ENCODE measurements at regions not wholly inside any gene's neighbourhood (a gene's known extent, or its start where the extent isn't known, plus 50 kb on each side); places are given as distances from the start of the nearest gene placed in this dataset.
A peak's percentile ranks its signal among the peaks of the same experiment; 100 is the strongest.
"Not testable (repeated sequence)": the region's sequence is repeated elsewhere in the genome, so short reads cannot be mapped to it uniquely, and the experiment has no call there.

DNA sequence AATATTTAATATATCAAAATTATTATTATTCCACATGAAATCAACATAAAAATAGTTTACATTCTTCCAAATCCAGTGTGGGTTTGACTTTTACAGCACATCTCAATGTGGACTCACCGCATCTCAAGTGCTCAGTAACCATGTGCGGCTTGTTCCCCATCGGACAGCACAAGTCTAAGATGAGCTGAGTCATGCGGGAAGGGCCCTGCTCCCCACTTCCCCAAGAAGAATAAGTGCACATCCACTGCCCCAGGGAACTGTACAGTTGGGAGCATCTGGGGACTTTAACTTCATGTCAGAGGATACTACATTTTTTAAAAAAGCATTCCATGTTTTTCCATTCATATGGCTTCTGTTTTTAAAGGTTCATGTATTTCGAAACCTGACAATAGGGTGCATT, 325.6 kb downstream of the BTBD3 start:
- DNase-seq (ENCODE audit: extremely low read depth in 1 of 11, low read depth in 9 of 11, low spot score in 4 of 11) = no peak

DNA sequence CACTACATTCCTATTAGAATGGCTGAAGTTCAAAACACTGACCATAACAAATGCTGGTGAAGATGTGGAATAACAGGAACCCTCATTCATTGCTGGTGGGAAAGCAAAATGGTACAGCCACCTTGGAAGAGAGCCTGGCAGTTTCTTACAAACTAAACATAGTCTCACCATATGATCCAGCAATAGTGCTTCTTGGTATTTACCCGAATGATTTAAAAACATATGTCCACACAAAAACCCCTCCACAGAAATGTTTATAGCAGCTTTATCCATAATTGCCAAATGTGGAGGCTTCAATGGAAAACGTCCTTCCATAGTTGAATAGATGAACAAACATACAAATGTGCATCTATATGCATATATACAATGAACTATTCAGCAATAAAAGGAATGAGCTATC, 330.8 kb downstream of the BTBD3 start:
- DNase-seq (ENCODE audit: extremely low read depth in 1 of 11, low read depth in 9 of 11, low spot score in 4 of 11) = no peak

DNA sequence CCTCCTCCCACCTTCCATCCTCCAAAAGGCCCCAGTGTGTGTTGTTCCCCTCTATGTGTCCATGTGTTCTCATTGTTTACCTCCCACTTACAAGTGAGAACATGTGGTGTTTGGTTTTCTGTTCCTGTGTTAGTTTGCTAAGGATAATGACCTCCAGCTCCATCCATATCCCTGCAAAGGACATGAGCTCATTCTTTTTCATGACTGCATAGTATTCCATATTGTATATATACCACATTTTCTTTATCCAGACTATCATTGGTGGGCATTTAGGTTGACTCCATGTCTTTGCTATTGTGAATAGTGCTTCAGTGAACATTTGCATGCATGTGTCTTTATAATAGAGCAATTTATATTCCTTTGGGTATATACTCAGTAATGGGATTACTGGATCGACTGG, 333.0 kb downstream of the BTBD3 start:
- DNase-seq (ENCODE audit: extremely low read depth in 1 of 11, low read depth in 9 of 11, low spot score in 4 of 11) = not testable (repeated sequence)

DNA sequence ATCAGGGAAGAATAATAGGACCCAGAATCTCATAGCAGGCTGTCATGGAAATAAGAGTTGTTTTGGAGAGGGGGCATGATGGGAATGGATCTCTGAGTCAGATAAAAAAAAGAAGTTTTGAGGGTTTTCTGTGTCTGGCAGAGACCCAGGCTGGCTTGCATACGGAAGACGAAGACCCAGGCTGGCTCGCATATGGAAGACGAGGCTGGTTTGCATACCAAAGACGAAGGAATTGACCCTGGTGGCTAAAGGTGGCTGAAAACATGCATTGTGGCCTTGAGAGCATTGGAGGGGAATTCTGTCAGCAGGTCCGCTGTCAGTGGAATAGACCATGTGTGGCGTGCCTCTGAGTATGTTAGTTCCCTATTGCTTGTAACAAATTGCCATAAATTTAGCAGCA, 335.1 kb downstream of the BTBD3 start:
- DNase-seq (ENCODE audit: extremely low read depth in 1 of 11, low read depth in 9 of 11, low spot score in 4 of 11) = no peak

DNA sequence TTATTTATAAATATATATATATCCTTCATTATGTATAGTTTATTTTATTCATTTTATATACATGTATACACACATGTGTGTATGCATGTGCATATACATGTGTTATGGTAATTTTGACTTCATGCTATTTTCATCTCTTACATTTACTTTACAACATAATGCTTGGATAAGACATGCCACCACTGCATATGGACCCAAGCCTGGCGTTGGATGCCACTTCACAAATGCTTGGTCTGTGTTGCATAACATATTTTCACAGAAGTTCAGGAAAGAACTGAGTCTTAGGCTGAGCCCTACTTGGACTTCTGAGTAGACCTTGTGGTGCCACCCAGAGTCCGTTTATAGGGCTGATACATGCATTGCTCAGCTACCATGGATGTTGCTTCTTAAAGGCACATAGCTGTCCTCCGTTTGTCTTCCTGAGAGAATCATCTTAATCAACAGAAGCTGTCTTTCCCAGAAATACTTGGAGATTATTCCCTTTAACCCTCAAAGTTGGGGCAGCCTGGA, 337.8 kb downstream of the BTBD3 start:
- no peak for DNase-seq (ENCODE audit: extremely low read depth in 1 of 11, low read depth in 9 of 11, low spot score in 4 of 11)

DNA sequence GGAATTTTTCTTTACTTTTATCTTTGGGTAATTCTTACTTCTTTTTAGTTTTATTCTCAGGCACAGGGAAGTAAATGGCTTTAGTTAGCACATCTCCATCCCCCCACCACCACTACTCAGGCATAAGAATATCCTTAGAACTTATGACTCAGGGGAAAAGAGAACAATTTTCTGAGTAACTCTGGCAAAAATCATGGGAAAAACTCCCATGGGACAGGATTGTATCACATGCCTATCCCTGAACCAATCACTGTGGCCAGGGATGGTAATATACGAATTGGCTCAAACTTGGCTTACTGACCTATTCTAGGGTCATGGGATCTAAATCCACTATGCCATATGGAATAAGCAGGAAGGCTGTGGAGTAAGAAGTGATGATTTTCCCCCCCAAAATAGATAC, 339.1 kb downstream of the BTBD3 start:
- DNase-seq (ENCODE audit: extremely low read depth in 1 of 11, low read depth in 9 of 11, low spot score in 4 of 11) = no peak

DNA sequence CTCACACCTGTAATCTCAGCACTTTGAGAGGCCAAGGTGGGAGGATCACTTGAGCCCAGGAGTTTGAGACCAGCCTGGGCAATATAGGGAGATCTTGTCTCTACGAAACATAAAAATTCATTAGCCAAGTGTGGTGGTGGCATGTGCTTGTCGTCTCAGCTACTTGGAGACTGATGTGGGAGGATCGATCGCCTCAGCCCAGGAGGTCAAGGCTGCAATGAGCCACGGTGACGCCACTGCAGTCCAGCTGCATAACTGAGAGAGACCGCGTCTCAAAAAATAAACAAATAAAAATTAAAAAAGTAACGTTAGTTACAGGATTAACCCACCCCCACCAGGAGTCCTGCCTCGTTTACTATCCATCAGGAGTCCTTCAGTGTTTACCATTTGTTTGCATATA, 345.1 kb downstream of the BTBD3 start:
- DNase-seq (ENCODE audit: extremely low read depth in 1 of 11, low read depth in 9 of 11, low spot score in 4 of 11) = no peak

DNA sequence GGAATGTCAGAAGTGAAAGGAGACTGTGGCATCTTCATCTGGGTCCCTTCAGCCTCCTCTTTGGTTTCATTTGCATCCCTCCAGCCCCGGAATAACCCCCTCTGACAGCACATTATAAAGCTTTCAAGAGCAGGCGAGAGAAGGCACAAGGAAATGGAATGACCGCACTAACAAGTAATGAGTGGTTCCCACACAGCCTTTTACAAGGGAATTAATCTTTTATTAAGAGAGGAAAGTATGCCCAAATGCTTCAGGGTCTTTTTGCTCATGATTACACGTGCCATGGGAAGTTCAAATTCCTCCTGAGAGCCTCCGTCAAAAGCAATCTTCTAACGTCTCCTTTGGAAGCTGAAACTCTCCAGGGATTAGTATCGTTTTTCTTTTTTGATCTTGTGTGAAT, 347.0 kb downstream of the BTBD3 start:
- no peak for DNase-seq (ENCODE audit: extremely low read depth in 1 of 11, low read depth in 9 of 11, low spot score in 4 of 11)

DNA sequence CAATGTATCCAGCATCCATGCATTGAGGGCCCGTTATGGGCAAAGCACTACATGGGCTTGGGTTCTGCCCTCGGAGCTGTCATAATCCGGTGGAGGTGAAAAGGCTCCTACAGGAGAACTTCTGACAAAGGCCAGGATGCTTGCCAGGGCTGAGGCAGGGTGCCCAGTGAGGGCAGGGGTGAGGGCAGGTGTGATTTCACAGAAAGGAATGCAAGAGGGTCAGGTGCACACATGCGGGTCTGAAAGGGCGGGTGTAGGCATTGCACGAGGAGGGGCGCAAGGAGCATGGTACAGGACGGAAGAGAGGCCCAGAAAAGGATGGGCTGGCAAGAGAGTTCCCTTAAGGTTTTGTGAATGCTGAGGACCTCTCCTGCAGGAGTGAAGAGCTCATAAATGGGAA, 348.0 kb downstream of the BTBD3 start:
- DNase-seq (ENCODE audit: extremely low read depth in 1 of 11, low read depth in 9 of 11, low spot score in 4 of 11) = no peak

DNA sequence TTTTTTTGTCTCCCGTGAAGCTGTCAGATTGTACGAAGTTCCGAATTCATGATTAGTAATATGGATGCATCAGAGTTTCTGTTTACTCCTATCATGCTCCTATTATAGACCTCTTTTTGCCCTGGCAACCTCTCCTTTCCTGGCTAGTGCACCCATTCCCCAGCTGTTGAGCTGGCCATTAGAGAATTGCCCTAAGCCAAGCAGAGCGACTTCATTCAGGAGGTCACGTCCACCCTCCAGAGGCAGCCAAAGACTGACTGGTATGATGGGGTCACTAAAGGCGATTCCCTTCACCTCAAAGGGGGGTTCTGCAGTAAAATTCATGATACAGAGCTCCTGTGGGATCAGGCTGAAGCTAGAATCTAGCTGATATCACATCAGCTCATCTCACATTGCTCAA, 351.9 kb downstream of the BTBD3 start:
- DNase-seq (ENCODE audit: extremely low read depth in 1 of 11, low read depth in 9 of 11, low spot score in 4 of 11) = no peak

DNA sequence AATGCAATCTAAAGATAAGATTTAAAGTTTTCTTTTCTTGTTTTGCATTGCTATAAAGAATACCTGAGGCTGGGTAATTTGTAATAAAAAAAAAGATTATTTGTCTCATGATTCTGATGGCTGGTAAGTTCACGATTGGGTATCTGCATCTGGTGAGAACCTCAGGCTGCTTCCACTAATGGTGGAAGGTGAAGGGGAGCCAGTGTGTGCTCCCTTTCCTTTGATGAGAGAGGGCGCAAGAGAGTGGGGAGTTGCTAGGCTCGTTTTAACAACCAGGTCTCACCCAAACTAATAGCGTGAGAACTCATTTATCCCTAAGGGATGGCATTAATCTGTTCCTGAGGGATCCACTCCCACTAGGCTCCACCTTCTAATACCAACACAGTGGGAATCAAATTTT, 353.2 kb downstream of the BTBD3 start:
- no peak for DNase-seq (ENCODE audit: extremely low read depth in 1 of 11, low read depth in 9 of 11, low spot score in 4 of 11)

DNA sequence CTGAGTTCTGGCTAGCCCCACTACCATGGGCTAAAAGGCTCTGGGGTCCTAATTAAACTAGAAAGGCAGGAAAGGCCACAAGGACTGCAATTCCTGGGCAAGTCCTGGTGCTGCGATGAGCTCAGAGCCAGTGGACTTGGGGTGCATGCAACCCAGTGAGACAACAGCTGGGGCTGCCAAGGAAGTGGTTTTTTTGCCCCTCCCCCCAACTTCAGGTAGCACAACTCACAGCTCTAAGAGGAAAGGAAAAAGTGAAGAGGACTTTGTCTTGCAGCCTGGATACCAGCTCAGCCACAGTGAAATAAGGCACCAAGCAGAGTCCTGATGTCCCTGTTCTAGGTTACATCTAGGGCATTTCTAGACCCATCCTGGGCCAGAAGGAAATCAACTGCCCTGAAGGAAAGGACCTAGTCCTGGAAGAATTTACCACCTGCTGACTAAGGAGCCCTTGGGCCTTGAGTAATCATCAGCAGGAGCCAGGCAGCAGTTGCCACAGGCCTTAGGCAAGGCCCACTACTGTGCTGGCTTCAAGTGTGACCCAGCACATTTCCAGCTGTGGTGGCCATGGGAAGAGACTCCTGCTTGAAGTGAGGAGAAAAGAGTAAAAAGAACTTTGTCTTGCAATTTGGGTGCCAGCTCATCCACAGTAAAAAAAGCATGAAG, 358.4 kb downstream of the BTBD3 start:
- DNase-seq (ENCODE audit: extremely low read depth in 1 of 11, low read depth in 9 of 11, low spot score in 4 of 11) = no peak

DNA sequence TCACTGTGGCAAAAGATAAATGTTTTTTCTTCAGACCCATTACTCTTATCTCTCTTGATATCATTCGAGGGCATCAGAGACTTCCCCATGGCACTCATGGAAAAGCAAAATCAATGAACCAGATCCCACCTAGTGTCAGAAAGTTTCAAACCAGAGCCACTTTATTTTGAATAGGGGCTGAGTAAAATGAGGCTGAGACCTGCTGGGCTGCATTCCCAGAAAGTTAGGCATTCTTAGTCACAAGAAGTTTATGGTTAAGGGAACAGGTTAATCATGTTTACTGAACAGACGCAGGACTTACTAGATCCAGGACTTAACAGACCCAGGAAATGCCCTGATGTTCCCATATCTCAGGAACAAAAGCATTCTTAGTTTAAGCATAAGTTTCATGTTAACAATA, 369.9 kb downstream of the BTBD3 start:
- DNase-seq (ENCODE audit: extremely low read depth in 1 of 11, low read depth in 9 of 11, low spot score in 4 of 11) = peak in 3 of 11 donors; percentile 1 to 20 (median 2)

DNA sequence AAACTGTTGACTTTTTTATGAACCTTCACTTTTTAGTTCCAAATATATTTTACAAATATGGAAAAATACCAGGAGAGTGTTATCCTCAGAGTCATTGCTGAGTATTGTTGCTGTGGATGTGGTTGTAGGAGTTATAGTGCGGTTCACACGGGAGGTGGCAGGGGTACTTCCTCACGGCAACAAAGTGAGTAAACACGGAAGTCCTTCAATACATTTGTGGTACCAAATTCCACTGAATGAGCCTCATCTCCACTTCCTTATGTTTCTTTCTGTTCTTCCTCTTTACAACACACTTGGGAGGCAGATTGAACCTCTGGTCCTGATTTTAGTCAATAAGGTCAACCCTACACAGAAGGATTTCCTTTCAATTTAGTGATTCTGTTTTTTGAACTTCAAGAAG, 371.8 kb downstream of the BTBD3 start:
- DNase-seq (ENCODE audit: extremely low read depth in 1 of 11, low read depth in 9 of 11, low spot score in 4 of 11) = no peak

DNA sequence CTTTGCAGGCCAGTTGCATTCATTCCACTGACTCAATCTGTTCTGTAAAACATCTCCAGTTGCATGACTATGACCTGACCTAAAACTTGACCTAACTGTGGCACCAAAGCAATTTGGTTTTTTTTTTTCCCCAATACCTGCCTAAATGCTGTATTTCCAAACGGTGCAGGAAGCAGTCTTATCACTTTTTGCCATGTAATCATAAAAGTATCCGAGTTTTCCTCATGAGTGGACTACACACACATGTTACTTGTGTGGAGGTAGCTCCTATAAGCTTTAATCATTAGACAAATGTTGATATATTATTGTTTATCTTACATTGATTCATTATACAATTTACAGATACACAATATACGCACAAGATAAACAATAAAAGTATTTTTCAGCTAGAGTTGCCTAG, 373.7 kb downstream of the BTBD3 start:
- DNase-seq (ENCODE audit: extremely low read depth in 1 of 11, low read depth in 9 of 11, low spot score in 4 of 11) = no peak

DNA sequence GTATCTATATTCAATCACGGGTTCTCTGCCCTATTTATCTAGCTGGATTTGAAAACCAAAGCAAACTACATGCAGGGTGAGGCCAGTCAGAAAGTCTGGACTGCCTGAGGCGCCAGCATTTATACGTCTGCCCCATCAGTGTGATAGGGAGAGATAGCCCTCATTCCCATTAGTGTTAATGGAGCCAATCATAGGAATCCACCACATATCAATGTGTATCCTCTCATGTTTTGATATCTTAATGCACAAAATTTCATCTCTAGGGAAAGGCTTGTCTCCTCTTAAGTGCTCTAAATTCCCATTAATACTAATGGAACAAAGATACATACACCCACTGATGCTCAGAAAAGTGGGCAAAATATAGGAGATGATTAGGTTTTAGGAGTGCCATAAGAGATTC, 376.2 kb downstream of the BTBD3 start:
- no peak for DNase-seq (ENCODE audit: extremely low read depth in 1 of 11, low read depth in 9 of 11, low spot score in 4 of 11)

DNA sequence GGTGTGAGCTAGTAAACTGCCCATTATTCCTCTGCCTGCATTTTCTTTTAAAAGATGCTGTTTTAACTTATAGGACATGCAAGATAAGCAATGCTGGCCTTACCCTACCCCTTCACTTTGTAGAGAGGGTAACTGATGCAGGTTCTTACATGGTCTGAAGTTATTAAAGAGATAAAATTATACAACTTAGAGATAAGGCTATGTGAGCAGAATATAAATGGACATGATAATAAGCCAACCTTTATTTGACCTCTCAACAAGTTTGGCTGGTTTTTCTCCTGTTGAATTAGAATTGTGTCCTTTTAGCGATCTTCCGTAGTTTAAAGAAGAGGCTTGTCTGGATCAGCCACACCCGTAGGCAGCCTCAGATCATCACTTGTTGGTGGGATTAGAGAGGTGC, 377.0 kb downstream of the BTBD3 start:
- DNase-seq (ENCODE audit: extremely low read depth in 1 of 11, low read depth in 9 of 11, low spot score in 4 of 11) = no peak

DNA sequence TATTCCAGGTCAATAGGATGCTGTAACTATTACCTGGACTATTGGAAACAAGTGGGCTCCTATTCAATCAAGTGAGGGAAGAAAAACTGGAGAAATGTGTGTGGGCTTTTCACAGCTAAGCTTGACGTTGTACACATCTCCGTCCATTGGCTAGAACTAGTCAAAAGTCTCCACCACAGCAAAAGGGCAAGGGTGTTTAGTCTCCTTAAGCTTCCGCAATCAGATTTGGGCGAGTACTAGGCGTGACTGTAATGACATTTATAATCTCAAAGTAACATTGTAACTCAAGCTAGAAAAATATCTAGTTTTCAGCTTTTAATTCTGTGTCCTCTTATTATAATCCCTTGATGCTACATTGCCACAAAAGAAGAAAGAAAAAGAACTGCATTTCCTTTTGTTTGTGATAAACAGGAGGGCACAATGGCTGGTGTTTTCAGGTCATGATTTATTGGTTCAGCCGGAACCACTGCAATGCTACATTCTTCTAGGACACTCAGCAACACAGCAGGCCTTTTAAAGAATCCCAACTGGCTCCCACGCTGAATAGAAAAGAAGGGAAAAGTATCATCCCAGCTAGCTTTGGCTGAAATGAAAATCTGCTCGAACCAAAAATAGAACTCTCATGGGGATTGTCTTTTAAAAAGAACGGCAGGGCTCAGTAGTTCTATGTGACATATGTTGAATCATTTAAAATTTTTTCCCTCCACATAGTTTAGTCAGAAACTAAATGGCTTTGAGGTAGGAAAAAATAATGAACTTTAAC, 387.7 kb downstream of the BTBD3 start:
- DNase-seq (ENCODE audit: extremely low read depth in 1 of 11, low read depth in 9 of 11, low spot score in 4 of 11) = no peak

DNA sequence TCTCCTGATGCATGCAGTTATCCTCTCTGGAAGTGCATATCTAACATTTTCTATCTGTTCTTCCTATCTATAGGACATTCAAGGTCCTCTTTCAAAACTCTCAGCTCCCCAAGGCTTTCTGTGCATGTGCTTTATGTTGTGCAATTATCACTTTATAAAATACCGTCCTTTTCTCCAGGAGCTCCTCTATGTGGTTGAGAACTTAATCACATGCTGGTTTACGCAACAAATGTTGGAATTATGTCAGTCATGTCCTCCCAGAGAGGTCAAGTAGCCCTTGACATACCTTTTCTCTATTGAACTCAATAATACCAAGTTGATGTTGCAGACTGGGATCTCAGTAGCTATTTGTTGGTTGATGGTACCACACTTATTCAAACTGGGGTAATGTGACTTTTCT, 388.4 kb downstream of the BTBD3 start:
- DNase-seq (ENCODE audit: extremely low read depth in 1 of 11, low read depth in 9 of 11, low spot score in 4 of 11) = no peak

DNA sequence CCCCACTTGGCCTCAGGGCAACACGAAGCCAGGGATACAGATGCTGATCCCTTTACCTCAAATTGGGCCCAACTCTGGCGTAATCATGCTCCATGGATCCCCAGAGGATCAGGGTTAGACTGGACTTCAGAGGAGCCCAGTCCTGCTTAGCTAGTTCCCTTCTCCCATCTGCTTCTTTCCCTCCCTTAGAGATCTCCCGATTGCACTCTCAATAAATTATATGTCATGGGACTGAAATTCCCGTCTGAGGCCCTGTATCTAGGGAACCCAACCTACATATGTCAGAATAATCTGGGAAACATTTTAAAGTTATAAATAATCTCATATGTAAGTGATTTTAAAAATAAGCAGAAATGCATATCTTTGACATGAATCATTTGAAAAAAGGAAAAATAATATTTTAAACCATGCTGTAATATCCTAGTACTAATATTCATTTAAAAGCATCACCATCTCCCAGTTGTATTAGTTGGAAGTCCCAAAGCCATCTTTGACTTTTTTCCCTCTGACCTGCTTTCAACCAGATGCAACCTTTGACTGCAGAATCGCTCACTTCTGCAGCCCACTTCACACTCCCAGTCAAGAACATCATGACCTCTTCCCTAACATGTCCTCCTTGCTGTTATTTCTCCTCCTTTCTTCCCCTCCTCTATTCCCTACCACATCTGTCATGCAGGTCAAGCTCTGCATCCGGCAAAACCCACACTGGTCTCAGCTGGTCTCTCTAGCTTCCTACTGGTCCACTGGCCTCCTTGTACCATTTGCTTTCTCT, 393.6 kb downstream of the BTBD3 start:
- DNase-seq (ENCODE audit: extremely low read depth in 1 of 11, low read depth in 9 of 11, low spot score in 4 of 11) = no peak
